NCI-H1417 treated with DMSO at 0.1 percent for 48 hours (cell line): ENCODE measurements at regions not wholly inside any gene's neighbourhood (a gene's known extent, or its start where the extent isn't known, plus 50 kb on each side); places are given as distances from the start of the nearest gene placed in this dataset.
A peak's percentile ranks its signal among the peaks of the same experiment; 100 is the strongest.

Experiments used
- DNase-seq: peaks from one replicate; lab custom pipeline; 2025; lab: John Stamatoyannopoulos, UW

GRCh38 chr2:7289697-7290096 is 372.5 kb downstream of the RNF144A start:
- DNase-seq, result no peak

- DNase-seq, result no peak
These were observed 375.0 kb downstream of the RNF144A start for GRCh38 chr2:7292154-7292691.

GRCh38 chr2:7309582-7309981 is 392.4 kb downstream of the RNF144A start:
- no peak for DNase-seq

GRCh38 chr2:7324706-7325105 is 407.5 kb downstream of the RNF144A start:
- DNase-seq, result no peak

- no peak for DNase-seq
These were observed 408.0 kb downstream of the RNF144A start for GRCh38 chr2:7325186-7325585.

GRCh38 chr2:7329465-7329864 is 412.3 kb downstream of the RNF144A start:
- DNase-seq, result no peak

- no peak for DNase-seq
These were observed 416.1 kb downstream of the RNF144A start for GRCh38 chr2:7333189-7333765.

- no peak for DNase-seq
These were observed 416.8 kb downstream of the RNF144A start for GRCh38 chr2:7333960-7334493.

- no peak for DNase-seq
These were observed 421.7 kb downstream of the RNF144A start for GRCh38 chr2:7338961-7339360.

- no peak for DNase-seq
These were observed 429.1 kb downstream of the RNF144A start for GRCh38 chr2:7346336-7346735.

GRCh38 chr2:7348761-7349160 is 431.5 kb downstream of the RNF144A start:
- no peak for DNase-seq

- DNase-seq, result no peak
These were observed 435.0 kb downstream of the RNF144A start for GRCh38 chr2:7352191-7352590.

- no peak for DNase-seq
These were observed 436.4 kb downstream of the RNF144A start for GRCh38 chr2:7353571-7353970.

GRCh38 chr2:7355781-7356180 is 438.6 kb downstream of the RNF144A start:
- no peak for DNase-seq

- DNase-seq, result no peak
These were observed 439.8 kb downstream of the RNF144A start for GRCh38 chr2:7356909-7357584.

- DNase-seq, result no peak
These were observed 440.8 kb downstream of the RNF144A start for GRCh38 chr2:7357993-7358392.

- DNase-seq, result no peak
These were observed 441.7 kb downstream of the RNF144A start for GRCh38 chr2:7358865-7359447.

- DNase-seq, result no peak
These were observed 446.7 kb downstream of the RNF144A start for GRCh38 chr2:7363906-7364305.

- DNase-seq, result no peak
These were observed 451.0 kb downstream of the RNF144A start for GRCh38 chr2:7368211-7368610.

GRCh38 chr2:7373156-7373555 is 455.9 kb downstream of the RNF144A start:
- DNase-seq, result no peak

GRCh38 chr2:7375901-7376300 is 458.7 kb downstream of the RNF144A start:
- no peak for DNase-seq

GRCh38 chr2:7377916-7378569 is 460.8 kb downstream of the RNF144A start:
- DNase-seq, result peak; percentile 52

- no peak for DNase-seq
These were observed 461.4 kb downstream of the RNF144A start for GRCh38 chr2:7378591-7378990.
